ENCODE measurements at regions not wholly inside any gene's neighbourhood (a gene's known extent, or its start where the extent isn't known, plus 50 kb on each side); places are given as distances from the start of the nearest gene placed in this dataset. TPM values are rescaled to one million over a fixed set of nuclear protein-coding genes. Genes with fewer than 3 reads are reported as not detected.

DNA sequence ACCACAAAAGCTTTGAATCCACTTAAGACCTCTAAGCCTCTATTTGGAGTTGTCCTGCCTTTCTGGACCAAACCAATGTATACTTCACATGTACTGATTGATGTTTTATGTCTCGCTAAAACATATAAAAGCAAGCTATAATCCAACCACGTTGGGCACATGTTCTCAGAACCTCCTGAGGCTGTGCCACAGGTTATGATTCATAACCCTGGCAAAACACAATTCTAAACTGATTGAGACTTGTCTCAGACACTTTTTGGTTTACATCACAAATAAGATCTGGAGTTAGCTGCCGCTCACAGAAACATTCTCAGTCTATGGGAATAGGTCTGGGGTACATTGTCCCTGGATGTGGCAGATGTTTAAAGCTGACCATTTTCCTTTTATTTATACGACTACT, 53.4 kb upstream of the EPHA6 start:
- Histone ChIP-seq H4K20me1 (replicated peaks; ENCODE audit: control insufficient read depth, extremely low read depth, insufficient read depth, low read length) (no peaks in the 10 kb centered on the region), H3K4me3 (replicated peaks in 1 of 3; ENCODE audit: insufficient read depth in 1 of 3, low read depth in 1 of 3, low read length in 3 of 3) (no peak overlapping the region), H3K9me3 (replicated peaks; ENCODE audit: control insufficient read depth, insufficient read depth, low read length) (no peaks in the 10 kb centered on the region), H3K36me3 (ENCODE audit: control insufficient read depth in 2 of 2, extremely low read depth in 1 of 2, insufficient read depth in 2 of 2, low read length in 2 of 2) (no peaks in the 10 kb centered on the region), H3K27ac (ENCODE audit: insufficient read depth, low read depth, low read length) (no peak overlapping the region), H3K4me1 (ENCODE audit: control insufficient read depth, extremely low read depth, insufficient read depth, low read length) (no peaks in the 10 kb centered on the region), H3K9ac (replicated peaks; ENCODE audit: extremely low read depth, insufficient read depth, low read length) (no peak overlapping the region), H3K9me1 (replicated peaks; ENCODE audit: control insufficient read depth, extremely low read depth, insufficient read depth, low read length) (no peaks in the 10 kb centered on the region), H2AFZ (ENCODE audit: low read depth, low read length) (no peak overlapping the region), H3K4me2 (ENCODE audit: insufficient read depth, low read length) (no peak overlapping the region), H3K79me2 (ENCODE audit: control insufficient read depth, insufficient read depth, low read length) (no peaks in the 10 kb centered on the region), H3K27me3 (ENCODE audit: control insufficient read depth in 2 of 2, insufficient read depth in 2 of 2, low read length in 2 of 2) (no peaks in the 10 kb centered on the region)
- FAIRE-seq (no peak), DNase-seq (ENCODE audit: low read depth, low spot score) (no peak)
- intact Hi-C loops (cut with micrococcal nuclease) = no loop called here
- CTCF ChIA-PET = no interaction called here
- POLR2A ChIA-PET = no interaction called here
- no TSS peak for BruUV-seq (replicated peaks)
- dilution Hi-C loops (cut with MboI; ENCODE audit: extremely low pct_ligation_motif_present, low sequenced_read_pairs) = no loop called here
- TF ChIP-seq JUN (IDR thresholded peaks at IDR 0.05; ENCODE audit: borderline replicate concordance, insufficient read depth, insufficient read length, low read depth) = no peak
- no peak for TF ChIP-seq EZH2 (IDR thresholded peaks at IDR 0.05; ENCODE audit: borderline replicate concordance, low read depth, low read length, severe bottlenecking)
- TF ChIP-seq, protein P1, sequence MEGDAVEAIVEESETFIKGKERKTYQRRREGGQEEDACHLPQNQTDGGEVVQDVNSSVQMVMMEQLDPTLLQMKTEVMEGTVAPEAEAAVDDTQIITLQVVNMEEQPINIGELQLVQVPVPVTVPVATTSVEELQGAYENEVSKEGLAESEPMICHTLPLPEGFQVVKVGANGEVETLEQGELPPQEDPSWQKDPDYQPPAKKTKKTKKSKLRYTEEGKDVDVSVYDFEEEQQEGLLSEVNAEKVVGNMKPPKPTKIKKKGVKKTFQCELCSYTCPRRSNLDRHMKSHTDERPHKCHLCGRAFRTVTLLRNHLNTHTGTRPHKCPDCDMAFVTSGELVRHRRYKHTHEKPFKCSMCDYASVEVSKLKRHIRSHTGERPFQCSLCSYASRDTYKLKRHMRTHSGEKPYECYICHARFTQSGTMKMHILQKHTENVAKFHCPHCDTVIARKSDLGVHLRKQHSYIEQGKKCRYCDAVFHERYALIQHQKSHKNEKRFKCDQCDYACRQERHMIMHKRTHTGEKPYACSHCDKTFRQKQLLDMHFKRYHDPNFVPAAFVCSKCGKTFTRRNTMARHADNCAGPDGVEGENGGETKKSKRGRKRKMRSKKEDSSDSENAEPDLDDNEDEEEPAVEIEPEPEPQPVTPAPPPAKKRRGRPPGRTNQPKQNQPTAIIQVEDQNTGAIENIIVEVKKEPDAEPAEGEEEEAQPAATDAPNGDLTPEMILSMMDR (IDR thresholded peaks at IDR 0.05; ENCODE audit: extremely low read depth in 1 of 2, insufficient read depth in 1 of 2, low read depth in 1 of 2, low read length in 2 of 2) = no peak
- no peak for TF ChIP-seq MYC (IDR thresholded peaks at IDR 0.05; ENCODE audit: low read depth, low read length)
- no peak for TF ChIP-seq POLR2A (IDR thresholded peaks at IDR 0.05; ENCODE audit: low read depth, low read length)
- TF ChIP-seq POLR2AphosphoS5 (IDR thresholded peaks at IDR 0.05; ENCODE audit: insufficient read depth, low read depth, low read length) = no peak
- TF ChIP-seq, protein P2, sequence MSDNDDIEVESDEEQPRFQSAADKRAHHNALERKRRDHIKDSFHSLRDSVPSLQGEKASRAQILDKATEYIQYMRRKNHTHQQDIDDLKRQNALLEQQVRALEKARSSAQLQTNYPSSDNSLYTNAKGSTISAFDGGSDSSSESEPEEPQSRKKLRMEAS (IDR thresholded peaks at IDR 0.05; ENCODE audit: insufficient read depth, insufficient read length) = no peak
- TF ChIP-seq GATA2 (IDR thresholded peaks at IDR 0.05; ENCODE audit: insufficient read depth, insufficient read length, low read depth, low read length) = no peak
- TF ChIP-seq FOS (IDR thresholded peaks at IDR 0.05; ENCODE audit: borderline replicate concordance, insufficient read depth, low read length) = no peak

Small RNA genes in the stretch of these regions (microRNA-seq; reads per million reads assigned to microRNA genes)
- gene MIR8060 (ENCODE audit: borderline number of aligned reads, borderline replicate concordance) = not detected

Small RNA genes in the stretch of these regions (small RNA-seq; reads per million reads assigned to genes)
- gene MIR8060 (ENCODE audit: insufficient read depth, insufficient read length, low read depth, low replicate concordance) = not detected
- gene RNU6-1094P (ENCODE audit: insufficient read depth, insufficient read length, low read depth, low replicate concordance) = not detected

Measured in endothelial cell of umbilical vein (primary cell).